HG03439 (cell line): ENCODE measurements at regions not wholly inside any gene's neighbourhood (a gene's known extent, or its start where the extent isn't known, plus 50 kb on each side); places are given as distances from the start of the nearest gene placed in this dataset.
"Not testable (repeated sequence)": the region's sequence is repeated elsewhere in the genome, so short reads cannot be mapped to it uniquely, and the experiment has no call there.

Experiments
- ATAC-seq: cut with Tn5 transposase; IDR thresholded peaks from one replicate; pipeline ENCODE4 v1.9.1; 2021; ENCODE audit warnings: mild to moderate bottlenecking, moderate library complexity; ENCODE audit not compliant: unreplicated experiment

DNA sequence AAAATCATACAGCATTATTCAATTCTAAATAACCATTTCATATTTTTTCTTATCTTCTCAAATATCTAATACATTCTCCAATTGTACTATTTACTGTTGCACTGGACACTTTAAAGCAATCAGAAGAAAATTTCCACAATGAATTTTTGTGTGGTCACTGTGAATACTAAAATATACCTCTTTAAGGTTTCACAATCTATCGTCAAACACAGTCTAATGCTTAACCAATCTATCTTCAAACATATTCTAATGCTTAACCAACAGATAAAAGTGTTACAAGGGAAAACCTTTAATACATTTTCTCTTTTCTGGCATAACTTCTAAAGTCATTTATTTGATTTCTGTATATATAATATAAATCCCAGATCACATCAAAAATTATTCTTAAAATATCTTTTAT lies 2035.5 kb upstream of the CDH6 start:
- ATAC-seq, result no peak

DNA sequence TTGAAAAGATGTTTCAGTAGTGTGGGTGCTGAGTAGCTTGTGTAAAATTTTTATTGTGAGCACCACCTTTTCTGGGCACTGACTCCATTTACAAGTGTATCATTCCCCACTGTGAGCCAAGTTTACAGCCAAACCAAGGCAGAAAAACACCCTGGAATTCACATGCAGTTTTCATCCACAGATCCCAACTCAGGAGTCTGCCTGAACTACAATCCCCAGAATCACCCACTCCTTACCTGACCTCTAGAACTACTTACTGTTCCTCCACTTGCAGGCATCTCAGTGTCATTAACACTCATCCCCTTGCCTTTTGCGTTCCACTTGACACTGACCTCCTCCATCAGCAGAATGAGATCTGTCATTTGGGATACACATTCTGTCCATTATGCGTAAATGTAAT lies 2042.6 kb upstream of the CDH6 start:
- no peak for ATAC-seq

DNA sequence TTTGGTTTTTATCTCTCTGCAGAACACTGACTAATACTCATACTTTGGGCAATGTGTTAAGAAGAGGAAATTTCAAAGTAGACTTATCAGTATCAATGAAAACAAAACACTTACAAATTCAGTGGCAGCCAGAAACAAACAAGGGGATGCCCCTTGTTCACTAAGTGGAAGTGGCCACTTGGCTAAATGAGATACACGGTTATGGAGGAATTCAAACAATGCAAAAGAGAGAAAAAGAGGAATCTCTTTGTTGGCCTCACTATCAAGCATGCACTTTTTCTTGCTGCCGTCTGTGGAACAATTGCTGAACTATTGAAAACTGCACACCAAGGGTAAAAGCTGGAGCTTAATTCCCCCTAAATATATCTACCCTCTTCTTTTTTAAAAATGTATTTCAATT lies 2044.9 kb upstream of the CDH6 start:
- ATAC-seq, result no peak

DNA sequence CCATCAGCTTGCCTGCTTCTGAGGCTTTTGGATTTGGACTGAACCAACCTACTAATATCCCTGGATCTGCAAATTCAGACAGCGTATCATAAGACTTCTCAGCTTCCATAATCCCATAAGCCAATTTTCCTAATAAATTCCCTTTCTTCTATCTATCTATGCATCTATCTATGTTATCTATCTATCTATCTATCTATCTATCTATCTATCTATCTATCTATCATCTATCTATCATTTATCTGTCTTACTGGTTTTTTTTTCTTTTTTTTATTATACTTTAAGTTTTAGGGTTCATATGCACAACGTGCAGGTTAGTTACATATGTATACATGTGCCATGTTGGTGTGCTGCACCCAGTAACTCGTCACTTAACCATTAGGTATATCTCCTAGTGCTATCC lies 2045.4 kb upstream of the CDH6 start:
- no peak for ATAC-seq

DNA sequence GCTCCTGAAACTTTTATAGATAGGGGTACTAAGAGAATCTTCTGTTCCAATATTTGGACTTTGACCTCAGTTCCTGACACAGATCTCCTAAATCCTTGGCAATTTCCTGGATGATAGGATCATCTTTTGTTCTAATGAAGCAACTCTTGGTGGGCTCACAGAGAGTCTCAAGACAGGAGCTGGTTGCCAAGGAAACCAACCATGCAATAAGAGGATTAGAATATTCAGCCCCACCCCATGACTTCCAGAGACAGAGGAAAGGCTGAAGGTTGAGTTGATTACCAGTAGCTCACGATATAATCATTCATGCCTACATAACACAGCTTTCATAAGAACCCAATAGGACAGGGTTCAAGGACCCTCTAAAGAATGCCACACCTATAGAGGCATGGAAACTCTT lies 2050.2 kb upstream of the CDH6 start:
- no peak for ATAC-seq

DNA sequence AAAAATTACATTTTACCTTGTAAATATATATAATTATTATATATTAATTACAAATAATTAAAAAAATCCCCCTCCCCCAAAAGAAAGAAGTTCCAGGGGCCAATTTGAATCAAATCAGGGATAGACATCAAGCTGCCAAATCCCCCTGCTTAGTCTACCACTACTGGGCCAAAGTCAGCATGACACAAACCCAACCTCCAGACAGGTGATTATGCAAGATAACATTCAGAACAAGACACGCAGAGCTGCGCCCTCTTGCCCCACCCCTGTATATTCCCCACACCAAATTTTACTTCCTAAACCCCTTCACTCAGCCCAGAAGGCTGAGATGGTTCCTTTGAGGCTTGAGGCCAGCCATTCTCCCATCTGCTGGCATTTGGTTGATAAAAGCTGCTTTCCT lies 2059.1 kb upstream of the CDH6 start:
- no peak for ATAC-seq

DNA sequence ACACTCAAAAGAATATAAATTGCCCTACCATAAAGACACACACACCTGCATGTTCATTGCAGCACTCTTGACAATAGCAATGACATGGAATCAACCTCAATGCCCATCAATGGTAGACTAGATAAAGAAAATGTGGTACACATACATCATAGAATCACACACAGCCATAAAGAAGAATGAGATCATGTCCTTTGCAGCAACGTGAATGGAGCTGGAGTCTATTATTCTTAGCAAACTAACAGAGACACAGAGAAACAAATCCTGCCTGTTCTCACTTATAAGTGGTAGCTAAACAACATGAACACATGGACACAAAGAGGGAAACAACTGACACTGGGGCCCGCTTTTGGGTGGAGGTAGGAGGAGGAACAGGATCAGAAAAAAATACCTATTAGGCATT lies 2062.2 kb upstream of the CDH6 start:
- ATAC-seq, result no peak

DNA sequence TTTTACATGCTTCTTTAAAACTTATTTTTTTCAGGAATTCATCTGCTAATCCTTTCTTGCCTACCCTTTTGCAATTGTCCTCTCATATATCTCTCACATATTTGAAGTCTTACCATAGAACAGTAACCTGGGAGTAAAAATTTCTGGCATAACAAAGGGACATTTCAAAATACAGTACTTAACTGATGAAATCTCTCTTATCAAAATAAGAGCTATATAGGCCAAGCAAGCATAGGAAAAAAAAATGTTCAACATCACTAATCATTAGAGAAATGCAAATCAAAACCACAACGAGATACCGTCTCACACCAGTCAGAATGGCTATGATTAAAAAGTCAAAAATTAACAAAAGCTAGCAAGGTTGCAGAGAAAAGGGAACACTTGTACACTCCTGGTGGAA lies 2062.7 kb upstream of the CDH6 start:
- ATAC-seq, result no peak

DNA sequence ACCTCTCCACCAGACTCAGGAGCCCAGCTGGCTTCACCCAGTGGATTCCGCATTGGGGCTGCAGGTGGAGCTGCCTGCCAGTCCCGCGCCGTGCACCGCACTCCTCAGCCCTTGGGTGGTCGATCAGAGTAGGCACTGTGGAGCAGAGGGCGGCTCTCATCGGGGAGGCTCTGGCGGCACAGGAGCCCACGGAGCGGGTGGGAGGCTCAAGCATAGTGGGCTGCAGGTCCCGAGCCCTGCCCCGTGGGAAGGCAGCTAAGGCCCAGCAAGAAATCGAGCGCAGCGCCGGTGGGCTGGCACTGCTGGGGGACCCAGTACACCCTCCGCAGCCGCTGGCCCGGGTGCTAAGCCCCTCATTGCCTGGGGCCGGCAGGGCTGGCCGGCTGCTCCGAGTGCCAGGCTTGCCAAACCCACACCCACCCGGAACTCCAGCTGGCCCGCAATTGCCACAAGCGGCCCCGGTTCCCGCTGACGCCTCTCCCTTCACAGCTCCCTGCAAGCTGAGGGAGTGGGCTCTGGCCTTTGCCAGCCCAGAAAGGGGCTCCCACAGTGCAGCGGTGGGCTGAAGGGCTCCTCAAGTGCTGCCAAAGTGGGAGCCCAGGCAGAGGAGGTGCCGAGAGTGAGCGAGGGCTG lies 2065.8 kb upstream of the CDH6 start:
- ATAC-seq, result not testable (repeated sequence)

DNA sequence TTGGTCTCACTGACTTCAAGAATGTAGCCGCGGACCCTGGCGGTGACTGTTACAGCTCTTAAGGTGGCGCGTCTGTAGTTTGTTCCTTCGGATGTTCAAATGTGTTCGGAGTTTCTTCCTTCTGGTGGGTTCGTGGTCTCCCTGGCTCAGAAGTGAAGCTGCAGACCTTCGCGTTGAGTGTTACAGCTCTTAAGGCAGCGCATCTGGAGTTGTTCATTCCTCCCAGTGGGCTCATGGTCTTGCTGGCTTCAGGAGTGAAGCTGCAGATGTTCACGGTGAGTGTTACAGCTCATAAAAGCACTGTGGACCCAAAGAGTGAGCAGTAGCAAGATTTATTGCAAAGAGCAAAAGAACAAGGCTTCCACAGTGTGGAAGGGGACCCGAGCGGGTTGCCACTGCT lies 2067.0 kb upstream of the CDH6 start:
- not testable (repeated sequence) for ATAC-seq

DNA sequence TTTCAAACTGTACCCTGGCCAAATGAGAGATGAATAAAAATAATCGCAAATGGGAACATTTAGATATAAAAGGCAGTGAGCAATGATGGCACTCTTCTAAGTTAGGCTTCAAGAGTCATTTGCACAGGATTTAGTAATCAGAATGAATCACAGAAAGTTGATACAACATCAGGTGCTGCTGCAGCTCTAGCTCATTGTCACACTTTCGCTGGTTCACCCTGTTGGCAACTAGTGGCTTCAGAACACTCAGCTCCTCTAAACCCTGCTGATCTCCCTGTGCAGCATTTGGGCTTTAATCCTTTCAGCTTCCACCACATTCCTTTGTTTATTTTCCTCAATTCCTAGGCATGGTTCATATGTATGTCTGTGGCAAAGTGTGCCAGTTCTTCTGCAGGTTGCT lies 2071.2 kb upstream of the CDH6 start:
- ATAC-seq, result no peak

DNA sequence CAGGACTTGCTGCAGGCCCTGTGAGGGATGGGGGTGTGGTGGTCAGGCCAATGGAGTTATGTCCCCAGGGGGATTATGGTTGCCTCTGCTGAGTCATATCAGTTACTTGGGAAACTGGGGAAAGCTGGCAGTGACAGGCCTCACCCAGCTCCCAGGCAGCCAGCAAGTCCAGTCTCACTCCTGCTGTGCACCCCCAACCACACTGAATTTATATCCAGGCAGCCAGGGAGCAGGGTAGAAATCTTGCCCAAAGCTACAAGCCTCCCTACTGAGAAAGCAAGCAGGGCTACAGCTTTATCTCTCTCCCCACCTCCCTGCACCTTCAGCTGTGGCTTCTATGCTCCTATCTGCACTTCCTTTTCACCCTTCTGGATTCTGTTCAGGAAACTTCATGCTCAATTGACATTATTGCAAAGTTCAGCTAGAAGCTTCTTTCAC lies 2076.0 kb upstream of the CDH9 start:
- no peak for ATAC-seq

DNA sequence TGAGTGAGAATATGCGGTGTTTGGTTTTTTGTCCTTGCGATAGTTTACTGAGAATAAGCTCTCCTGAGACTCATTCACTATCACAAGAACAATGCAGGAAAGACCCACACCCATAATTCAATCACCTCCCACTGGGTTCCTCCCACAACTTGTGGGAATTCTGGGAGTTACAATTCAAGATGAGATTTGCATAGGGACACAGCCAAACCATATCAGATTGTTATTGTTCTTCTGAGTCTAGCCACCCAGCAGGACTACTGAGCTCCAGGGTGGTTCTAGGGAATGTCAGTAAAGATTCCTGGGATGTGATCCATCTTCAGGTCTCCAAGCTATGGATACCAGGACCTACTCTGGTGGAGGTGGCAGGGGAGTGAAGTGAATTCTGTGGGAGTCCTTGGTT lies 2075.1 kb upstream of the CDH9 start:
- ATAC-seq, result no peak

DNA sequence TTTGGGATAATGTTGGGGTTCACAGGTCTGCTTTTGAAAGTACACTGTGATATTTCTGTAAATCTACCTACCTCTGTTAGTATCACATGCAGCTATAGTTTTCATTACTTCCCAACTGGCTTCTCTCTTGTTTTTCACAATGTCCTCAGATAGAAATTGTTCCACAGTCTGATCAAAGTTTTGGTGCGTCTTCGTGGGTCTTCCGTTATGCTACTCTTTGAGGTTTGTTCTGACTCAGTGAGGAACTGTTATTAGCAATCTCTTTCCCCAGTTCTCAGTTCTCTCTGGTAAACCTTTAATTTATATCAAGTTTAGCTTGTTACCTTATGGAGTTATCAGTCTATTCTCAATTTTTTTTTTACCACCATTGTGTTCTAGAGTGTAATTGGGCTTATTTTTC lies 2061.2 kb upstream of the CDH9 start:
- ATAC-seq, result no peak

DNA sequence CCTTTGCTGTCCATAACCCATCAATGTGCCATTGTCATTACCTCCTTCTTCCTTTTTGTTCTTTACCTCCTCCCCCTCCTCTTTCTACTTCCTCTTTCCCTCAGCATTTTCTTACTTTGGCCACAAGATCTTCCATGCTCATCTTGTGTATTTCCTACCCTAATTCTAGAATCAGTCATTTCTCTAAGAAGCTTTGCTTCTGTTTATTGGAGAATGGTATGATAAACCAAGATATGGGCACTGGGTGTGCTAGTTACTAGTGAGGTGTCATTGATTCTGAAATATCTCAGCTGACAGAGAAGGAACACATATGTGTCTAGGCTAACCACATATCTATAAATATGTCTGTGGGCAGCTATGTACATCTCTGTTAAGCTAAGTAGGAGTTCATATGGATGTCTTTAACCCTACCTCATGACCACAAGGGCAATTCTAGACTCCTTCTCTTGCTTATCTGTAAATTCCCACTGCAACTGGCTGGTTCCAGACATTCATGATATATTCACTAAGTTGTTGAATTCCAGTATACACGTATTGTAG lies 2051.3 kb upstream of the CDH9 start:
- no peak for ATAC-seq

DNA sequence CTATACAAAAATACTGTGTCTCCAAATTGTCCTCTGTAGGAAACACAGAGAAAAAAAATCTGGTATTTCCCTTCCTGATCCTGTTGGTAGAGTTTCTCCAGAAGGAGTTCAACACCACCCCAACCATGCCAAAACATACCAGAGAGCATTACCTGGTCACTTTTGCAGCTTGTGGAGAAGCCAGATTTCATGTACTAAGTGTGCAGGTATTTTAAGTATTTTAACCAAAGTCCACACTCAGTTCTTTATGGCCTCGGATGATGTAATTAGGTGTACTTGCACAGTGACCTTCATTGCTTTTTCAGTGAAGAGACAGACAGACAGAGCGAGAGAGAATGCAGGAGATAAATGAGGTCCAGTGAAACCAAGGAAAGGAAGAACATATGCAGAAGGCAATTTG lies 2046.8 kb upstream of the CDH9 start:
- ATAC-seq, result no peak

DNA sequence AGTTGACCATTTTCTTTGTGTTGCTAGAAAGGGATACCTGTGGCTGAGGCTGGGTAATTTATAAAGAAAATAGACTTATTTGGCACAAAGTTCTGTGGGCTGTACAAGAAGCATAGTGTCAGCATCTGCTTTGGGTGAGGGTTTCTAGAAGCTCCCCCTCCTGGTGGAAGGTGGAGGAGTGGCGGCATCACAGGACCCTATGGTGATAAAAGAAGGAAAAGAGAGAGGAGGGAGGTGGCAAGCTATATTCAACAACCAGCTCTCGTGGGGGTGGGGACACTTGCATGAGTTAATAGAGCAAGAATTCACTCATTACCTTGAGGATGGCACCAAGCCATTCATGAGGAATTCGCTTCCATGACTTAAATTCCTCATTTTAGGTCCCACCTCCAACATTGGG lies 2041.4 kb upstream of the CDH9 start:
- no peak for ATAC-seq

DNA sequence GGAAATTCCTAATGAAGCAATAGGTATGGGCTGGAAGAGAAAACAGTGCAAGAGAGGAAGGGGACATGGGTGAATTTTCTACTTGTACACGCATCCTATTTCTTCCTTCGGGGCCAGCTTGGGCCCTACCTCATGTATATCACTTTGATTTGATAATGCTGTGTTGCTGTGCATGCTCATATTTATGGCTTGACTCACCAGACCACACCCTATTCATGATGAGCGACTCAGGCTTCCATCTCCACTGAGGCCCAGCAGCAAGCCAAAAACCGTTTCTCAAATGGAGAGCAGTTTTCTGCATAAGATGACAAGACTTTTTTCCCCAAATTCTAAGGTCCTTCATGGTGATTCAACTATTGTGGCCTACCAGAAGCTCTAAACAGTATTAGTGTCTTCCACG lies 2039.1 kb upstream of the CDH9 start:
- no peak for ATAC-seq

DNA sequence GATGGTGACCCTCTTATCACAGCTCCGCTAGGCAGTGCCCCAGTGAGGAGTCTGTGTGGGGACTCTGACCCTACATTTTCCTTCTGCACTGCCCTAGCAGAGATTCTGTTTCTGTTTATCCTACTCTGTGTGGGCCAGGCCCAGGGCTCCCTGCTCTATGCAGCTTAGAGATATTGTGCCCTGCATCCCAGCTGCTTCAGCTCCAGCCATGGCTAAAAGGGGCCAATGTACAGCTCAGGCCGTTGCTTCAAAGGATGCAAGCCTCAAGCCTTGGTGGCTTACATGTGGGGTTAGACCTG lies 2030.7 kb upstream of the CDH9 start:
- no peak for ATAC-seq

DNA sequence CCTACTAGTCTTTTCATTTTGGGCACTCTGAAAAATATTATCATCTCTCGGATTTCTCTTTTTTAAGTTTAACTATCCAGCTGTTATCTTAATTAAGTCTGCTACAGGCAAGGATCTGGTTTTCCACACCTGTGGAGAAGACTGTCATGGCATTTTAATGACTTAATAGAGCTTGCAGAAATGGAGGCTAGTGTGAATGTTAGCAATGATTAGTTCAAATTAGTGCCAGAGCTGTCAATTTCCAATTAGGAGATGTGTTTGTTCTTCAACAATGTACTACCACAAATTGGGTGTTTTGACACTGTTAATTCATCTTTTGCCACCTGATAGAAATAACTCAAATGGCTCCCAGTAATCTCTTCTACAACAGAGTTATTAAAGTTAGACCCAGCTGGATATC lies 2023.0 kb upstream of the CDH9 start:
- ATAC-seq, result no peak

DNA sequence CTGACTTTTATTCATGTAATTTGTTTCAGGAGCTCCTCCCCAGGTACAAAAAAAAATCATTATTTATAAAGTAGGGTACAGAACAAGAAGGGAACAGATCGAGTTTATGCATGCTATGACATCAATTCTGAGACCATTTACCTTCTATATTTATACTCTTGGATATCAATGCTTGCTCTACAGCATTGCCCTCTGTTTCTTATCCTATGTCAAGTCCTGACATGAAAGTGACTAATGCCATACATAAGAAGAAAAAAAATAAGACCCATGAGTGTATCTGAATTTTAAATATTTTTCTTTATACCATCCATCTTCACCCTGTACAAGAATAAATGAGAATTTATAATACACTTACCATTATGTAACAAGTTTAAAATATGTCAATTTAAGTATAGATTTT lies 2016.3 kb upstream of the CDH9 start:
- ATAC-seq, result no peak

DNA sequence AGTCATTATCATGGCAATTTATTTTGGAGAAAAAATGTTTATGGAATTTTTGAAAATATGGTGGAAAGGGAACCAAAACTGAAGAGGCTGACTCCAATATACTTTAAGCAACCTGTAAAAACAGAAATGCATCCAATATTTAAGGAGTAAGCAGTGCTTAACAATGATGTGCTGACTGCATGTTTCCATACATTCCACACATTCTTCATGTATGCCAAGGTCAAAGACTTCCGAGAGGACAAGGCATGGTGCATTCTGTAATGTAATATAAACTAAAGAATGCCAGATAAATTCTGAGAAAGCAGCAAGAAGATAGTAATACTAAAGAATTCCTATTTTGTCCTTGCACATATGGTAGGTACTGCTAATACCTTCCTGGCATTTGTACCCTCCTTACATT lies 2015.9 kb upstream of the CDH9 start:
- no peak for ATAC-seq

DNA sequence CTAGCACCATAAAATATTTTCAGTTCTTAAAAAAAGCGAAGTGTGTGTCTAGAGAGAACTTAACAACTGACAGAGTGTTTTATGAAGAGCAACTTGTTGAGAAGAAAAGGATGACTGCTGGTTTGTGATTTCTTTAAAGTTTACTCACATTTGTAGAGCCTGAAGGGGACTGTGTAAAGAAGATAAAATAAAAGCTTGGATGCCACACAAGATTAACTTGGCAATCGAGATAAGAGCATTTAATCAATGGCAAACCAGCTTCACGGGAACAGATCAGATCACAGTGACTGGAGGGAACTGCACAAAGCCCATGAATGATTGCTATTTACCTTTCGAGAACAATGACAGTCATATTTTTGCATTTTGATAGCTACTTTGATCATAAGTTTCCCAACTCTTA lies 2013.1 kb upstream of the CDH9 start:
- no peak for ATAC-seq

DNA sequence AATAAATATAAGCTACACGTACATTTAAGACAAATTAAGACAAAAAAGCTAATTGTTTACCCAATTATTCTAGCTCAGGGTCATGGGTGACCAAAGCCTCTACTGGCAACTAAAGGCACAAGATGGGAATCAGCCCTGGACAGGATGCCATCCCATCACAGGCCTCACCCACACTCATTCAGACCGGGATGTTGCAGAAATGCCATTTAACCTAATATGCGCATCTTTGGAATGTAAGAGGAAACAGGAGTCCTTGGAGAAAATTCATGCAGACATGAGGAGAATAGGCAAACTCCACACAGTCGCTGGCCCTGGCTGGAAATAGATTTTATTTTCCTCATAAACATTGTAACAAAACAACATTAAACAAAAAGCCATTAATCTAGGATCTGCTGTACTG lies 2003.8 kb upstream of the CDH9 start:
- ATAC-seq, result no peak
